ENCODE measurements at regions not wholly inside any gene's neighbourhood (a gene's known extent, or its start where the extent isn't known, plus 50 kb on each side); places are given as distances from the start of the nearest gene placed in this dataset.

GRCh38 chr1:78715181-78715661 lies 65.6 kb downstream of the IFI44 start:
- TF ChIP-seq CTCF (IDR thresholded peaks at IDR 0.05; ENCODE audit: low read depth, low read length, poor library complexity, severe bottlenecking) = no peak
- TF ChIP-seq EZH2phosphoT487 (IDR thresholded peaks at IDR 0.05; ENCODE audit: borderline replicate concordance, low read length) = no peak
- H3K4me1 ChIP-seq (ENCODE audit: control insufficient read depth, low read length) = no peaks in the 10 kb centered on the region
- H3K4me3 ChIP-seq (ENCODE audit: low read length) = no peak overlapping the region
- no peaks in the 10 kb centered on the region for H3K36me3 ChIP-seq (ENCODE audit: control insufficient read depth, low read length)
- no peak overlapping the region for H3K27ac ChIP-seq (ENCODE audit: low read depth, low read length)
- no peak overlapping the region for H3K4me2 ChIP-seq (ENCODE audit: low read length)
- no peaks in the 10 kb centered on the region for H3K9me3 ChIP-seq (ENCODE audit: control insufficient read depth, insufficient read depth, low read length)
- H3F3A ChIP-seq (ENCODE audit: control insufficient read depth, insufficient read depth) = no peaks in the 10 kb centered on the region
- H3K9me2 ChIP-seq (replicated peaks; ENCODE audit: control insufficient read depth, low read length) = no peaks in the 10 kb centered on the region
- H3K27me3 ChIP-seq (ENCODE audit: control insufficient read depth, low read length) = no peaks in the 10 kb centered on the region
- no peaks in the 10 kb centered on the region for H3K79me2 ChIP-seq (ENCODE audit: control insufficient read depth, low read length)
- no peaks in the 10 kb centered on the region for H4K20me1 ChIP-seq (ENCODE audit: control insufficient read depth, insufficient read depth, low read depth, low read length)

GRCh38 chr1:78716186-78716585 lies 66.6 kb downstream of the IFI44 start:
- H3K4me3 ChIP-seq (ENCODE audit: low read length) = no peak overlapping the region
- H3K27me3 ChIP-seq (ENCODE audit: control insufficient read depth, low read length) = no peaks in the 10 kb centered on the region
- H3K27ac ChIP-seq (ENCODE audit: low read depth, low read length) = no peak overlapping the region
- H3K4me2 ChIP-seq (ENCODE audit: low read length) = no peak overlapping the region
- H3K9me2 ChIP-seq (replicated peaks; ENCODE audit: control insufficient read depth, low read length) = no peaks in the 10 kb centered on the region
- H3K79me2 ChIP-seq (ENCODE audit: control insufficient read depth, low read length) = no peaks in the 10 kb centered on the region
- H3K36me3 ChIP-seq (ENCODE audit: control insufficient read depth, low read length) = no peaks in the 10 kb centered on the region
- TF ChIP-seq CTCF (IDR thresholded peaks at IDR 0.05; ENCODE audit: low read depth, low read length, poor library complexity, severe bottlenecking) (no peak), EZH2phosphoT487 (IDR thresholded peaks at IDR 0.05; ENCODE audit: borderline replicate concordance, low read length) (no peak)
- no peaks in the 10 kb centered on the region for H3K4me1 ChIP-seq (ENCODE audit: control insufficient read depth, low read length)
- no peaks in the 10 kb centered on the region for H3F3A ChIP-seq (ENCODE audit: control insufficient read depth, insufficient read depth)
- H4K20me1 ChIP-seq (ENCODE audit: control insufficient read depth, insufficient read depth, low read depth, low read length) = no peaks in the 10 kb centered on the region
- no peaks in the 10 kb centered on the region for H3K9me3 ChIP-seq (ENCODE audit: control insufficient read depth, insufficient read depth, low read length)

DNA sequence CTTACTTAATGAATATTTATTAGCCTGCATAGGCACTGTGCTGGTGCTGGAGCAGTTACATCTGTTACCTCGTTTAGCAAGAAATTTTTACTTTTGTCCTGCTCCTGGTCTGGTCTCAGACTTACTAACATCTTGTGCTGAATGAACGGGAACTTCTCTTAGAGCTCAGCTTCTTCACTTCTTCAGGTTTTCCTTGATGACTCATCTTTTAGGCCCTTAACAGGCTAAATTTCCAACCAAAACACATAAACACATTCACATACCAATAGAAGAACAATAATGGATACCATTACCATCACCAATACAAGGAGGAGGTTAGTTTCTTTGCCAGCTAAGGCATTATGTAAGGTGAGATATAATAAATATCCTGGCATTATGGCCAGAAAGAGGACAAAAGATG lies 68.9 kb downstream of the IFI44 start:
- Histone ChIP-seq H3K27ac (ENCODE audit: low read depth, low read length) (no peak overlapping the region), H3K27me3 (ENCODE audit: control insufficient read depth, low read length) (no peaks in the 10 kb centered on the region), H3K36me3 (ENCODE audit: control insufficient read depth, low read length) (no peaks in the 10 kb centered on the region), H3K9me3 (ENCODE audit: control insufficient read depth, insufficient read depth, low read length) (no peaks in the 10 kb centered on the region), H4K20me1 (ENCODE audit: control insufficient read depth, insufficient read depth, low read depth, low read length) (no peaks in the 10 kb centered on the region), H3K9me2 (replicated peaks; ENCODE audit: control insufficient read depth, low read length) (no peaks in the 10 kb centered on the region), H3K4me3 (ENCODE audit: low read length) (no peak overlapping the region), H3K79me2 (ENCODE audit: control insufficient read depth, low read length) (no peaks in the 10 kb centered on the region), H3K4me2 (ENCODE audit: low read length) (no peak overlapping the region), H3K4me1 (ENCODE audit: control insufficient read depth, low read length) (no peaks in the 10 kb centered on the region), H3F3A (ENCODE audit: control insufficient read depth, insufficient read depth) (no peaks in the 10 kb centered on the region)
- TF ChIP-seq CTCF (IDR thresholded peaks at IDR 0.05; ENCODE audit: low read depth, low read length, poor library complexity, severe bottlenecking) (no peak), EZH2phosphoT487 (IDR thresholded peaks at IDR 0.05; ENCODE audit: borderline replicate concordance, low read length) (no peak)
